NCI-H1930 (cell line): ENCODE measurements at regions not wholly inside any gene's neighbourhood (a gene's known extent, or its start where the extent isn't known, plus 50 kb on each side); places are given as distances from the start of the nearest gene placed in this dataset.

Source experiments
- DNase-seq, 2 experiments: peaks; one replicate each; lab custom pipeline; 2025; lab: John Stamatoyannopoulos, UW

DNA sequence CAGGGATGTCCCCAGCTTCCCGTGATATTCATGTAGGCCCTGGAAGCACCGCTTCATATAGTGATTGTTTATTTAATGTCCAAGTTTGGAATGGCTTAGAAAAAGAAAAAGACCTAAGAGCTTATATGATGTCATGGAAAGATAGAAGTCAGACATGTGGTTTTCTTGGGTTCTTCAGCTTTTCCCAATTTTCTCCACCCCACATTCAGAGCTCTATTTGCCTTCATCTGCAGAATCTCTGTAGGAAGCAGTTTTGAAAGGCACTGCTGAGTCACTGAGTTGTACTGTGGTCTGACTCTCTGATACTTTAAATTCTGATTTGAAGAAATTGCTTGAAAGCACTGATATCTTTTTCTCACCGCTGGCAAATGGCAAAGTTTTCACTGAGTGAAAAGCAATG is 120.6 kb upstream of the EDNRA start:
- DNase-seq = no peak

DNA sequence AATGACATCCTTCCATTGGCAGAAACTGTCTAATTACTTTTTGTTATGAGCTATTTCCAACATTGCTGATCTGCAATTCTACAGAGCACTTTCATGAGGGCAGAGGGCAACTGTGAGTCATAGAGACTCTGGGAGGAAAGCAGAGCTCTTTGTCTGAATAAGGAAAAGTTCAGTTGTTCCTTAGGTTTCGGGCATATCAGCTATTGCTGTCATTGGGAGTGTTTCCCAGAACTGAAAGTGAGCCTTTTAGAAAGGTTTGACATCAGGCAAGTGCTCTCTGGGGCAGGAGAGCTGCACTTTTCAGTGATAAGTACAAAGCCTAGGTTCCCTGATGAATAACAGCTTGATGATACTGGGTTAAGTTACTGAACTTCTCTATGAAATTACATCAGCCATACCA is 119.2 kb upstream of the EDNRA start:
- no peak for DNase-seq

DNA sequence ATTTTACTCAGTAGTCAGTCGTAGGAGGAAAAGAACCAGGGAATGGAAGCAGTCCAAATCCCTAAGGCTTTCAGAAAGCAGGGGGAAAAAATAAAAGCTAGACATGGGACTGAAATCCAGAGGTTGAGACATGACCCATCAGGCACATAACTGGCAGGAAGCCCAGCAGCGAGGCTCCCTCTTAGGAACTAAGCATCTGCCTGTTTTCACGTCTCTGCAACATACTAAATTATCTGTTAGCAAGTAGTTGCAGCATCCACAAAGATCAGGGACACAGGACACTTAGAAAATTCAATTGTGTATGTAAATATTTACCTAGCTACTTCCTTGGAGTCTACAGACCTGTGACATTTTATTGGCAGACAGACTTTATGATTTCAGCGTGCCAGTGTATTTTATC is 118.0 kb upstream of the EDNRA start:
- peak in 1 of 2 experiments; percentile 10 for DNase-seq

DNA sequence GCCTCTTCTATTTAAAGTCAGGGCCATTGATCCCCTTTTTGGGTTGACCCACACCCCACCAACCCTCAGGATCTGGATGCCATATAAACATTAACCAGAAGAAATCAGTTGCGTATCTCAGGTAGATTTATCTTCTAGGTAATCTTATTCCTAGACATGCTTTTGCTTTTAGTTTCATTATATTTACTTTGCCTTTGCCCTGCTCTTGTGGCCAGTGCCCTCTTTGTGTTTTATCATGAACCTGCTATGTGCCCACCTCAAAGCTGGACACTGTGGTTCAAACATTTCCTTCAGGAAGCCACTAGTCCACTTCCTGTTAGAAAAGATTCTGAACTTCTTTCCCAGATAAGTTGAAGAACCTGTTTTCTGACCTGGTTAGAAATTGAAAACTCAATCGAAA is 117.4 kb upstream of the EDNRA start:
- no peak for DNase-seq

DNA sequence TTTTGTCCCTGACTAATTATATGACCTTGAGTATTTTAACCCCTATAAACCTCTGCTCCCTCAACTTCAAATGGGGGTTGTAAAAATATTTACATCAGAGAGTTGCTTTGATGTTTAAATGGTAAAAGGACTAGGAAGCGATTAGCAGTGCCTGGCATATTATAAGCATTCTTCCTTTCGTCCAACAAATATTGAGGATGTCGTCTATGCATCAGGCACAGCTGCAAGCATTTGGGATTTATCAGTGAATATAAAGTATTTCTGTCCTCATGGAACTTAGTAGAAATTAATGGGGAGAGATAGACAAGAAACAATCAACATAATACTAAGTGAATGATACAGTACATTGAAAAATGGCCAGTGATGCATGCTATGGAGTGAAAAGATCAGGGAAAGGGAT is 115.5 kb upstream of the EDNRA start:
- no peak for DNase-seq

DNA sequence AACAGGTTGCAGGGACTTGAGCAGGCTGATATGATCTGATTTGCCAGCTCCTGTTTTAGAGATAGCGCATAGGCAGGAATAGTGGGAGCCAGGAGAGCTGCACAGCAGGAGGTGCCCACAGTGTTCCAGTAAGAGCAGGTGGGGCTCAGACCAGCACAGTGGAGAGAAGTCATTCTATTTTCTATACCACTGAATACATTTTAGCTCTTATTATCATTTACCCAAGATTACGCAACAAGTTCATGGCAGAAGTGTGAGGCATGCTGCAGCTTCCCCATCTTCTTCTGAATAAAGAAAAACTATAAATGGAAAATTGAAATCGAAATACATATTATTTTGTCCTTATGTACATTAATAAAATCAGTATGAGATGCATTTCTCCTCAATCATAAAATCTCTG is 114.7 kb upstream of the EDNRA start:
- DNase-seq = no peak

DNA sequence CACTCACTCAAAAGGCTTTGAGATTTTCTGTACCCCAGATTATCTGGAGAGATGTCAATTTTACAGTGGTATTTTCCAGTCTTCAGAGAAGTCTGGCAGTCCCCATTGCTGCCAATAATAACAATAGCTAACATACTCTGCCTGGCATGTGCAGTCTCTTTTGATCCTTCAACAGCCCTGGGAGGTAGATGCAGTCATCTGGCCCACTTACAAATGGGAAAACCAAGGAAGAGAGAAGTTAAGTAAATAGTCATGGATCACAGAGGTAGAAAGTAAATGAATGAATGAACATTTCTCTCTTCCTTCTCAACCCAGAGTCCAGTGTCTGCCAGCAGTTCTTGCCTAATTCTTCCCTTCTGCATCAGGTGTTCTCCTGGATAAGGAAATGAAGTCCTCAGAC is 113.0 kb upstream of the EDNRA start:
- DNase-seq = no peak

DNA sequence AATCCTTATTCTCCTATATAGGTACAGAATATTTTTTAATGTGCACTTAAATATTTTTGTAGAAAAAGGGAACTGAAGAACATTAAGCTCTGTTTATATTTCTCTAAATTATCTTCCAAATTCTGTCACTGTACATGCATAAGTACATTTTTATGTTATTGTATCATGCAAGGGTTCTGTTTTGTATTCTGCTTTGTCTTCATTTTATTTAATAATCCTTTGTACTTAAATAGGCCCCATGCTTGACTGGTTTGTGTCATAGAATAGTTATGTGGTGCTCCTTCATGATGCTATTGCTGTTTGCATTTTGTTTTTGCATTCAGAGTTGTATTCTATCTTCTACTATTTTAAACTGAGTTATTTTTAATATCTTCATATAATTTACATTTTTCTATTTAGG is 111.9 kb upstream of the EDNRA start:
- no peak for DNase-seq

DNA sequence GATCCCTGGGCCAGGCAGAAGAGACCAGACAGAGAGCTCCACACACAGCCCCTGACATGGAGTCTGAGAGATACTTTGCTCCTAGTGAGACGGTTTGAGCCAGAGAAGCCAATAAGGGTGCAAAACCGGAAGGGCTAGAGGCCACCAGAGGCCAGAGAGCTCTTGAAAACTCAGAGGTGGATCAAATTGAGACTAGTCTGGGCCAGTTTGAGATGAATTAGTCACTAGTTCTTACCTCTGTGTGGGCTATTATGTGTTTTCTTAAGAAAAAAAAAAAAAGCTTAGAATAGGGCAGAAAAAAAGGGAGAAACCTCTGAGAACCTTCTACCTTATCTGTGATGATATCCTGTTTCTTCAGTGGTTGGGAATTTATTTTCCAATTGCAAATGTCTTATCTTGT is 110.4 kb upstream of the EDNRA start:
- DNase-seq = no peak

DNA sequence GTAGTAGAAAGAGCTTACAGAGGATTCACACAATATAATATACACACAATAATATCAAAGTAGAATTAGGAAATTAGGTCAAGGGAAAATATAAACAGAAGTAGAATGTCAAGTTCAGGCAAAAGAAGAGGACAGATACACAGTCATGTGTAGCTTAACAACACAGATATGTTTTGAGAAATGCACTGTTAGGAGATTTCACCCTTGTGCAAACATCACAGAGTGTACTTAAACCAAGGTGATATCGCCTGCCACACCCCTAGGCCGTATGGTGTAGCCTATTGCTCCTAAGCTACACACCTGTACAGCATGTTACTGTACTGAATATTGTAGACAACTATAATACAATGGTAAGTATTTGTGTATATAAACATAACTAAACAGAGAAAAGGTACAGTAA is 110.0 kb upstream of the EDNRA start:
- no peak for DNase-seq

DNA sequence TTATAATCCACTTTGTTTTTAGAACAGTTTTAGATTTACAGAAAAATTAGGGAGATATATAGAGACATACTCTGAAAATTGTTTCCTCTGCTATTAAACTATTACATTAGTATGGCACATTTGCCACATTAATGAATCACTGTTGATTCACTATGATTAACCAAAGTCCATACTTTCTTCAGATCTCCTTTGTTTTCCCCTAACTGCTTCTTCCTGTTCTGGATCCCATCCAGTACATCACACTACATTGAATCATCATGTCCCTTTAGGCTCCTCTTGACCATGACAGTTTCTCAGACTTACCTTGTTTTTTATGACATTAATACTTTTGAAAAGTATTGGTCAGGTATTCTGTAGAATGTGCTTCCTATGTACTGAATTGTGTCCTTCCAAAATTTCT is 109.2 kb upstream of the EDNRA start:
- no peak for DNase-seq

DNA sequence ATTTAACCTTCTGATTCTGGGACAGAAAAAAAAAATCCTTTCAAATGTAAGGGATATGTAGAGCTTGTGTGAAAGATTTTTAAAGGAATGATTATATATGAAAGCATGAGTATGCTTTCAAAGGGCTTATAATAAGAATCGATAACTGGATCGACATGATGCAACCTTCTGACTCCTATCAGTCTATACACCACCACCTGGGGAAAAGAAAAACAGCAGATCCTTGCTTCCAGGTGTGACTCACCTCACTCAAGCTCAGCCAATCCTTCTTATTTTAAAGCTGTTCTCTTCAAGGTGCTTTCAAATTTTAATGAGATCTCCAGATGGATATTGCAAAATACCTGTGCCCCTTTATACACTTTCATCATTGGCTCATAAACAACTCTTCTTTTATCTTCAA is 102.1 kb upstream of the EDNRA start:
- DNase-seq = no peak

DNA sequence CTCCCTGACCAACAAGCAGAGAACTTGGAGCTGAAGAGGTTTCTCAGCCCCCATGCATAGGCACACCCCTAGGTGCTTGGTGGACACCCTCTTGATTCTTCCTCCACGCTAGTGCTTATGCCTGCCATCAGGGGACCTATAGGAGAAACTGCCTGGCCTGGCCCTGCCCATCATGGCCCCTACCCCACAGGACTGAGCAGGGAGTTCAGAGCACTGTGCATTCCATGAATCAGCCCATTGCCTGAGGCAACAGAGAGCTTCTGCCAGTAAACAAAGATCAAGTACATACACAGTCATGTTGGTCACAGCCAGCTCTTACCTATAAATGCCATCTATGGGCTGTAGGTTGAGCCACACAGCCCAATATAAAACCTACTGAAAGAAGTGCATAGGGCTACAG is 99.1 kb upstream of the EDNRA start:
- DNase-seq = no peak

DNA sequence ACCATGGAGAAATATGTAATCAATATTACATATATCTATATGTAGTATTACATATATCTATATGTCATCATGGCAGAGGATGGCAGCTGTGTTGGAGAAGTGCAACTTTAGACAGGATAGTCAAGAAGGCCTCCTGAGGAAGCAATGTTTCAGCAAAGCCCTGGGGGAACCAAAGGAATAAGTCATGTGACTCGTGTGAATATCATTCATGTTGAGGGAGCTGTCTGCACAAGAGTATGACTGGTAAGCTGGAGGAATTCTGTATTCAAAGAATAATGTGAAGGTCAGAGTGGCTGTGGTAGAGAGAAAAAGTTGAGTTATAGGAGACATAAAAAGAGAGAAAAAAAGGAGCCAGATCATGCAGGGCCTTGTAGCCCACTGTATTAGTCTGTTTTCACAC is 92.9 kb upstream of the EDNRA start:
- DNase-seq = no peak

DNA sequence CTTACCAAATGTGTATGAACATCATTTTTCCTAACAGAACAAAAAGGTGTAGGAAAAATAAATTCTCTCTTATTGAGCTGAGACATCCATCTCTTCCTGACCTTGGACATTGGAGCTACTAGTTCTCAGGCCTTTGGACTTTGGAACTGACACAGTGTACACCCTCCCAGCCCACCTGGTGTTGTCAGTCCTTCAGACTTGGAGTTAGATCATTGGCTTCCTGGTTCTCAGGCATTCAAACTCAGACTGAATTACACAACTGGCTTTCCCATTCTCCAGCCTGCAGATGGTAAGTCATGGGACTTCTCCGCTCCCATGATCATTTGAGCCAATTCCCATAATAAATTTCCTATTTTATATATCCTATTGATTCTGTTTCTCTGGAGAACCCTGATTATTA is 84.8 kb upstream of the EDNRA start:
- DNase-seq = no peak

DNA sequence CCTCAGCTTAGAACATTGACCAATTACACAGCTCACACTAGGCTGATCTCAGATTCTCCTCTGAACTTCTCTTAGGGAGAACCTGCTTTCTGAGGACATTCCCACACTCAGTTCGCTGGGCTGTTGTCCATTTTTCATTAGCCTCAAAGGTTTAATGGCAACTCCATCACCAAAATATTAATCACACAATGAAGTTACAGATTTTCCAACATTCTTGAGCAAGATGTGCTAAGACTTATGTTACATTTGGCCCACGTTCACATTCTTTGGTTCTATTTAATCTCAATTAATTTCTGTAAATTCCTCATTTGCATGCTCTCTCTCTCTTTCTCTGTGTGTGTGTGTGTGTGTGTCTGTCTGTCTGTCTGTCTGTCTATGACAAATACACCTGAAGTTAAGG is 82.3 kb upstream of the EDNRA start:
- DNase-seq = no peak

DNA sequence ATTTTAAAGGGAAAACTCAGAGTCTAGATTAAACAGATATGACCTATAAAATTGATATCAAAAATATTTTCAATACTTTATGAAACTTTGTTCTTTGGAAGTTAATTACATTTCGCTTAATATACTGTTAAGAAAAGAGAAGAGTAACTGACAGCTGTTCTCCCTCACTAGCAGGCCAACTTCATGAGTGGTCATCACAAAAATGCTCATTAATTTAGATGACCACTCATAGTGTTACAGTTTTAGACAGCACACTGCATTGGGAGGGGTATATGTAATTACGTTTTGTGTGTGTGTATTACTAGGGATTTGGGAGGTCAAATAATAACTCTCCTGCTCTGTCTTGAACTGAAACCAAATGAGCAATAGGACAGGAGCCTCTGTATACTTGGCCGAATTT is 80.2 kb upstream of the EDNRA start:
- no peak for DNase-seq

DNA sequence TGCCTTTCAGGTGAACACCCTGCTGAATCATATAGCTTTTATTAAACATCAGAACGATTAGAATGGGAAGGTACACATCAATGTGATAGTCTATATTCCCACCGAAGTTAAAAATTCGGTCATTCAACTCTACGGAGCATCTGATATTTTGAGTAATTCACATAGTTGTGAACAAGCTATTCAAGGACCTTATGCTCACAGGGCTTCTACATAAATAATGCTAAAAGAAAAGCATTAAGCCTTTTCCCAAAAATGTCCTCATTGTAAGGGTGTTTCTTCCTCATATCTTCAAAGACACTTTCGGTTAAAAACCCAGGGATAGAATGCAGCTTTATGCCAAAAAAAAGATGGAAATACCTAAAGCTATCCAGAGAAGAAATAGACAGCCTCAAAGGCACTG is 79.7 kb upstream of the EDNRA start:
- no peak for DNase-seq

DNA sequence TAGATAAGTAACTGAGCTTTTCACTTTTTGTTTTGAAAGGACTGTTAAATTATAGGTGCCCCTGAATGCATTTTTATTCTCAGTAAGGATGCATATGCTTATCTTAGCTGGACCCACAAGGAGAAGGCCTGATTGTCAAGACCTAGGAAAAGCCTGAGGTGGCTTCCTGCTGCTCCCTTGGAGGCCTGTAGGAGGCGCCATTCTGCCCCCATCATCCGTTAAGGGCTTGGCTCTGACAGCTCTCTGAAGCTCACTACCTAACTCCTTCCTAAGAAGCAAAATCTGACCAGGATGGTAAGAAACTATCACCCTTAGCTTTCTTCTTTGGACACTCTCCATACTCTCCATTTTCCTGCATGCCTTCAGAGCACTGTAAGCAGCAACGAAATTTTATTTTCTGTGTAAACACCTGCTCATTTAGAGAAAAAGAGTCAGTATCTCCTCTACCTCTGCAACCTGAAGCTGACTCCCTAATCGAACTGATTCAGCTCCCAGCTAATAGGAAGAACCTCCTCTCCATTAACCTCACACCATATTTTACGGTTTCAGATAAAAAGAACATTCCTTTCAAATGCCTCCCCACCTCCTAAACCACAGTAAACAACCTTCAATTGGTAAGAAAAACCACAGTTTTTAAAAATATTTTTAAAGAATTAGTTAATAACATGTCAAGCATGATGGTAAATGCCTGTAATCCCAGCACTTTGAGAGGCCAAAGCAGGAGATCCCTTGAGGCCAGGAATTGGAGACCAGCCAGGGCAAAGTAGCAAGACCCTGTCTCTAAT is 73.4 kb upstream of the EDNRA start:
- no peak for DNase-seq

DNA sequence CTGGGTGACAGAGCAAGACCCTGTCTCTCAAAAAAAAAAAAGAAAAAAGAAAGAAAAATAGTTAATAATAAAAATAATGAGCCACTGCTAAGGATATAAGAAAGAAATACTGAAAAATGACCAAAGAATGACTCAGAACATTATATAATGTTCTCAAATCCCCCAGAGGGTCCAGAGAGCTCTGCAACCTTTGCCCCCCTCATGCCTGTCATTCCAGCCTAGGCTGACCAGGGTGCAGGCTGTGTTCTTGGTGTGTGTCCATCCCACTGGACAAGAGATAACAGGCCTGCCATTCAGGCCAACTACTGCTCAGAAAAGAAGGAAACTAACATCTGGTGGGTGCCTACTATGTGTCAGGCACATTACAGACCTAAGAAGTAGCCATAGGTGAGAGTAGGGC is 72.7 kb upstream of the EDNRA start:
- no peak for DNase-seq

DNA sequence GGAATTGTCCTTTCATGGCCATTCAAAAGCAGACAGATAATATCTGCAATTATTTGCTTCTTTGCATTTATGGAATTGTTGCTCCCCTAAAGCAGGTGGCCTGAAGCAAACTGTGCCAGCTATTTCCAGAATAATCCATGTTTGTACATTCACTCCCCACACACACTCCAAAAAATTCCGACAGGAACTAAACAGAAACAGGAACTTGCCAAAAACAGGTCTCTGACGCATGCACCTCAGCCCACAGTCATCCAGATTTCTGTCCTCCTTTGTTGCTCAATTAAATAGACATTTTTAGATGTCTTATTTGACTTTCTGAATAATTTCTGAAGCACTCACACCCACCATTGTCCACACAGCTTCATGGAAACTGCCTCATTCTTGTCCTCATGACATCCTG is 71.5 kb upstream of the EDNRA start:
- no peak for DNase-seq

DNA sequence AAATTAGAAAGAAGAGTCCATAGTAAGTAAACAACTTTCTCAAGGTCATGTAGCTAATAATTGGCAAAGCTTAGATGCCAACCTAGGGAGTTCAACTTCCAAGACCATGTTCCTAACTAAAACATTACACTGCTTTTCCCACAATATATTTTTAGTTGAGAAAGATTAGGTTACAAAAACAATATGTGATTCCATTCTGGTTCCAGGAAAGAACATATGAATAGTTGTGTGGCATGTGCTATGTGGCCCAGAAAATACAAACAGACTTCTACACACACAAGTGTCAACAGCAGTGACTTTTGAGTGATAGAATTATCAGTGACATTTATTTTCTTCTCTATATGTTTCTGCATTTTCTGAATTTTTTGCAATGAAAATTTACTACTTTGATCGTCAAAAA is 62.7 kb upstream of the EDNRA start:
- DNase-seq = no peak

DNA sequence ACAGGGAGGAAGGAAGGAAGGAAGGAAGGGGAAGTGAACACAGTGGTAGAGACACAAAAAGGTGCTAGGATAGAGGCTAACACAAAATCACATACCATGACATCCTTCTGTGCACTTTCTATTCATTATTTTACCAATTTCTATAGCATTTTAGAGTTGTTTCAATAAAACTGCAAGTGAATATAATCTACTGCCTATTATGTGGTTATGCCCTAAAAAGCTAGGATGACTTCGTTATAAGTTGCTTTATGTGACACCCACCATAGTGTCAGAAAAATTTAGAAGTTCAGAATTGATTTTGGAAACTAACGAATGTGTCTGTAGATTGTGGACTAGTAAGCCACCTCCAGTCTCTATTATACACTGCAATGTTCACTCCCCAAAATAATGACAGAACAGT is 59.4 kb upstream of the EDNRA start:
- no peak for DNase-seq

DNA sequence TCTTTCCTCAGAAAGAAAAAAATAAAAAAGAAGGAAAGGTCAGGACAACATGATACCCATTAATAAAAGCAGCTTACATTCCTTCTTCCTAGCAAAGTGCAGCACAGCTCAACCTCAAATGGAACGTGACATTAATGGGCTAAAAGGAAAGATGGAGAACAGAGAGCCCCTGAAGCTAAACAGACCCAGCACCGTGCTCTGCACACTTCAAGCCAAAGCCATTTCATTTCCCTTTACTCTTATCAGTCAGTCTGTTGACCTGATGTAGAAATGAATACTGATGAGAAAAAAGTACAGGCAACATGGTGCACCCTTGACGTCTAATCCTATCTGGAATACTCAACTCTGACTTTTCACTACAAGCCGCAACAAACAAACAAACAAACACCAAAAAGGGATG is 57.7 kb upstream of the EDNRA start:
- no peak for DNase-seq

DNA sequence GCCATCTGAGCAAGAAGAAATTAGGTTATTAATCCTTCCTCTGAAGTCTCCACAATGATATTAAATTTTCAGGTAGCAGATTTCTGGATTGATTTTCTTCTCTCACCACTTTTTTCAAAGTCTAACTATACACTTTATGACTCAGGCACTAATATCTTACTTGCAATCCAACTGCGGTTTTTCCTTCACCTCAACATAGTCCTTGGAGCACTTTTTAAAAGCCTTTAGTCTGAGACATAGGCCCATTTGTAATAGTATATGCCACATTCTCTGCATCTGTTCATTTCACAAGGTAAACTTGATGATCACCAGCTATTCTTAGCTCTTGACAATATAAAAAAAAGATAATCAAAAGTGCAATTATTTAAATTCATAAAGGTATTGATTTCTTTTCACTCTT is 55.9 kb upstream of the EDNRA start:
- DNase-seq = no peak
